Stomach (tissue), 8 donors: ENCODE measurements at regions not wholly inside any gene's neighbourhood (a gene's known extent, or its start where the extent isn't known, plus 50 kb on each side); places are given as distances from the start of the nearest gene placed in this dataset.
A peak's percentile ranks its signal among the peaks of the same experiment; 100 is the strongest.

ENCODE experiments used
- DNase-seq, 2 donors: peaks; one replicate each; pipeline versions ENCODE4 v3.0.0 to v3.0.0-alpha.2; 2013 to 2019
- H3K27ac ChIP-seq, 5 donors: fragments of 200-600 bp in 4 of 5; sonication (generic) in 4 of 5; one replicate each; pipeline ENCODE4 v1.5.1; 2013 to 2019; ENCODE audit warnings: mild to moderate bottlenecking in 1 of 5, moderate library complexity in 1 of 5
- H3K27me3 ChIP-seq, 3 donors: fragments of 200-600 bp; sonication (generic); one replicate each; pipeline ENCODE4 v1.5.1; 2017 to 2019; ENCODE audit warnings: mixed run types in 1 of 3
- H3K36me3 ChIP-seq, 4 donors: fragments of 200-600 bp; sonication (generic); 1 replicate in 3 of 4; 2 replicates in 1 of 4; pipeline ENCODE4 v1.5.1; 2016 to 2019
- H3K4me1 ChIP-seq, 4 donors: fragments of 200-600 bp; sonication (generic); one replicate each; pipeline ENCODE4 v1.5.1; 2016 to 2019
- H3K4me3 ChIP-seq, 4 donors: fragments of 200-600 bp; sonication (generic) in 3 of 4; one replicate each; pipeline ENCODE4 v1.5.1; 2016 to 2019; ENCODE audit warnings: mild to moderate bottlenecking in 1 of 4
- H3K9me3 ChIP-seq, 4 donors: fragments of 200-600 bp; sonication (generic); one replicate each; pipeline ENCODE4 v1.5.1; 2016 to 2019
- EP300 ChIP-seq: sonication (generic); formaldehyde crosslinking; IDR thresholded peaks from one replicate; pipeline ENCODE4 v1.6.1; 2017; ENCODE audit warnings: antibody characterized with exemption
- POLR2A ChIP-seq, 4 donors: fragments of 450-650 bp; IDR thresholded peaks; one replicate each; pipeline ENCODE4 v1.6.1; 2016; ENCODE audit warnings: antibody characterized with exemption in 4 of 4, control low read depth in 2 of 4, mild to moderate bottlenecking in 1 of 4, moderate library complexity in 1 of 4
- POLR2AphosphoS5 ChIP-seq, 3 donors: sonication (generic); formaldehyde crosslinking; IDR thresholded peaks; one replicate each; pipeline ENCODE4 v1.6.1; 2016; ENCODE audit warnings: antibody characterized with exemption in 3 of 3
- WGBS, 5 donors: extraction: QIAGEN DNeasy Blood & Tissue Kit in 3 of 5; methylation state at CpG; one replicate each; pipeline versions ENCODE4 v1.1.5 to v1.1.7; 2013 to 2018; 5-methylcytosine and 5-hydroxymethylcytosine counted together
- intact Hi-C: fragments of 100-400 bp; cut with DNase I; formaldehyde crosslinking; loops from one replicate; pipeline ENCODE4 v1.15.1; 2023; ENCODE audit warnings: low total_unique reads
- TF ChIP-seq, protein P1 (sequence below), 7 experiments: fragments of 450-650 bp in 4 of 7; fragments of 200-600 bp in 3 of 7; sonication (generic) in 3 of 7; IDR thresholded peaks; one replicate each; pipeline ENCODE4 v1.5.1; 2016 to 2019; ENCODE audit warnings: antibody characterized with exemption in 7 of 7, control low read depth in 2 of 7, mild to moderate bottlenecking in 1 of 7
- donor health status: healthy with polysubstance abuse.
- donor health status: Bipolar disorder and iron deficiency.
- donor health status: healthy.

DNA sequence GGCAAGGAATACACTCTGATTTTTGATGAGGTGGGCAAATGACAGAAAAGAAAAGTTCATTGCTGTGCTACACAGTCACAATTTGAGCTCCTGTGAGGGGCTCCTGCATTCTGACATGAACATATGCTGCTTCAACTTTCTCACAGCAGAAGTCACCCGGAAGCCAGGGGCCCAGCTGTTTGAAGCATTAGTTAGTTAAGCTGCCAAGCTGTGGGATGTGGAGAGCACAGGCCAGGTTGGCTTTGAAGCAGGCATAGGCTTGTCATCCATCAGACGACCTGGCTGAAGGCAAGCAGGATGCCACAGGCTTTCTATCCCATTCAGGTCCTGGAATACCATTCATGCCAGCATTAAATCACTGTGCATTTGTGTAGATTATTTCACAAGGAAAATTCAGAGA lies 63.1 kb downstream of the MTNR1B start:
- Histone ChIP-seq H3K4me1 (no peaks in the 10 kb centered on the region), H3K27me3 (no peaks in the 10 kb centered on the region), H3K4me3 (no peak overlapping the region), H3K9me3 (no peaks in the 10 kb centered on the region), H3K27ac (no peak overlapping the region), H3K36me3 (no peaks in the 10 kb centered on the region)
- no peak for TF ChIP-seq POLR2A (IDR thresholded peaks at IDR 0.05)
- no peak for TF ChIP-seq EP300
- TF ChIP-seq POLR2AphosphoS5 (IDR thresholded peaks at IDR 0.05), result no peak
- TF ChIP-seq, protein P1, sequence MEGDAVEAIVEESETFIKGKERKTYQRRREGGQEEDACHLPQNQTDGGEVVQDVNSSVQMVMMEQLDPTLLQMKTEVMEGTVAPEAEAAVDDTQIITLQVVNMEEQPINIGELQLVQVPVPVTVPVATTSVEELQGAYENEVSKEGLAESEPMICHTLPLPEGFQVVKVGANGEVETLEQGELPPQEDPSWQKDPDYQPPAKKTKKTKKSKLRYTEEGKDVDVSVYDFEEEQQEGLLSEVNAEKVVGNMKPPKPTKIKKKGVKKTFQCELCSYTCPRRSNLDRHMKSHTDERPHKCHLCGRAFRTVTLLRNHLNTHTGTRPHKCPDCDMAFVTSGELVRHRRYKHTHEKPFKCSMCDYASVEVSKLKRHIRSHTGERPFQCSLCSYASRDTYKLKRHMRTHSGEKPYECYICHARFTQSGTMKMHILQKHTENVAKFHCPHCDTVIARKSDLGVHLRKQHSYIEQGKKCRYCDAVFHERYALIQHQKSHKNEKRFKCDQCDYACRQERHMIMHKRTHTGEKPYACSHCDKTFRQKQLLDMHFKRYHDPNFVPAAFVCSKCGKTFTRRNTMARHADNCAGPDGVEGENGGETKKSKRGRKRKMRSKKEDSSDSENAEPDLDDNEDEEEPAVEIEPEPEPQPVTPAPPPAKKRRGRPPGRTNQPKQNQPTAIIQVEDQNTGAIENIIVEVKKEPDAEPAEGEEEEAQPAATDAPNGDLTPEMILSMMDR (IDR thresholded peaks at IDR 0.05), result no peak
- DNase-seq, result no peak
- WGBS, 5 donors, result 28 to 61% (median 52%) methylated on average over 2 of the region's 2 CpGs
- intact Hi-C loops, result no loop called here

DNA sequence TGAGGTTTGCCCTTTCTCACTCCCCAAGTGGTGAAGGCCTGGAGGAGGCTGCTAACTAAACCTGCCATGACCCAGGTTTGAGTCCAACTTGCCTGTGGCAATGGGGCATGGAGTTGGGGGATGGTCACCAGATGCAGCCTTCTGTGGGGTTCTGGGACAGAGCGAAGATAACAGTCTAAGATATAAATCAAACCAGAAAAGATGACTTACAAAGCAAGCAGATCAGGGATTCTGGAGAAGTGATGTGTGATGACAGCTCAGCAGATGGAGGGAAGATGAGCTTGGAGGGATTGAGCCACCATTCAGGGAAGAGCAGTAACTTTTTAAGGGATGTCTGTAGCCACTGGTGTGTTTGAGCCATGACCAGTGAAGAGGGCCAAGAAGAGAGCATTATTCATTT lies 63.6 kb downstream of the MTNR1B start:
- no peak overlapping the region for H3K27ac ChIP-seq
- DNase-seq, result no peak
- H3K4me1 ChIP-seq, result no peaks in the 10 kb centered on the region
- intact Hi-C loops, result no loop called here
- no peaks in the 10 kb centered on the region for H3K36me3 ChIP-seq
- 82 to 97% (median 96%) methylated on average over 1 of the region's 1 CpG for WGBS, 5 donors
- no peak overlapping the region for H3K4me3 ChIP-seq
- TF ChIP-seq POLR2A (IDR thresholded peaks at IDR 0.05), result no peak
- TF ChIP-seq, protein P1 (IDR thresholded peaks at IDR 0.05), result no peak
- TF ChIP-seq EP300, result no peak
- no peak for TF ChIP-seq POLR2AphosphoS5 (IDR thresholded peaks at IDR 0.05)
- H3K27me3 ChIP-seq, result no peaks in the 10 kb centered on the region
- no peaks in the 10 kb centered on the region for H3K9me3 ChIP-seq

DNA sequence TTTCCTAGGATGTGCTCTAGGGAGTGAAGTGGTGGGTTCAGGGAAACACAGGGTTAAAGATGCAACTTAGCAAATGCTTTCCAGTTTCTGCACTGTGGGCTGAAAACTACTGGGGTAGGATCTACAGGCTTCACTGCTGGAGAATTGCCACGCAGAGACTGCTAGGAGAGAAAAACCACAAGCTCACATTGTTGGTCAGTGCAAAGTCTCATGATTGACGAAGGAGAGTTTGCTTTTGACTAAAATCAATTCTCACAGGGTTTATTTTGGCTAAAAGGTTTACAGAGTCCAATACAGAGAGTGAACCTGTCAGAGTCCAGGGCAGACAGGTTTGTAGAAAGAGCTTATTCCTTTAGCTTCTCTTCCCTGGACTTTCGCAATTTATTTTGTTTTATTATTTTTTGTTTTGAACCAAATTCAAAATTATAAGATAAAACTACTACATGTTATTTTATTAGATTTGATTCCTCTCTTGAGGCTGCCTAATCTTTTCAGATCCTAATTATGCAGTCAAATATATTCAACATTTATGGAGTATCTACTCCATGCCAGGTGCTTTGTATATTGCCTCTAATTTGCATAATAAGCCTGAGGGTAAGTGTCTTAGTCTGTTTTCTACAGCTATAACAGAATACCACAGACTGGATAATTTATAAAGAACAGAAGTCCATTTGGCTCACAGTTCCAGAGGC lies 64.7 kb downstream of the MTNR1B start:
- Histone ChIP-seq H3K27ac (peak overlapping the region in 1 of 5 donors; percentile 22), H3K36me3 (no peaks in the 10 kb centered on the region), H3K4me3 (no peak overlapping the region), H3K9me3 (no peaks in the 10 kb centered on the region), H3K27me3 (no peaks in the 10 kb centered on the region), H3K4me1 (no peaks in the 10 kb centered on the region)
- intact Hi-C loops, result no loop called here
- TF ChIP-seq POLR2A (IDR thresholded peaks at IDR 0.05) (no peak), EP300 (no peak), POLR2AphosphoS5 (IDR thresholded peaks at IDR 0.05) (no peak)
- TF ChIP-seq, protein P1 (IDR thresholded peaks at IDR 0.05), result no peak
- peak; percentile 12 to 42 for DNase-seq
- WGBS, 5 donors, result 21 to 41% (median 25%) methylated on average over 3 of the region's 3 CpGs

DNA sequence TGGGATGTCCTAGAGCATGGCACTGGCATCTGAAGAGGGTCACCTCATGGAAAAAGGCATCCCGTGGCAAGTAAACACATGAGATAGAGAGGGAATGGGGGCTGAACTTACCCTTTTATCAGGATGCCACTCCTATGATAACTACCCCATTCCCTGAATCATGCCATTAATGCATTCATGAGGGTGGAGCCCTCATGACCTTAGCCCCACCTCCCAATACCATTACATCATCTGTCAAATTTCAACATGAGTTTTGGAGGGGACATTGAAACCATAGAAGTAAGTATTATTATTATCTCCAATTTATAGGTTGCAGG lies 65.2 kb downstream of the MTNR1B start:
- Histone ChIP-seq H3K9me3 (no peaks in the 10 kb centered on the region), H3K27me3 (no peaks in the 10 kb centered on the region), H3K36me3 (no peaks in the 10 kb centered on the region), H3K4me3 (no peak overlapping the region), H3K27ac (no peak overlapping the region), H3K4me1 (no peaks in the 10 kb centered on the region)
- no peak for TF ChIP-seq POLR2AphosphoS5 (IDR thresholded peaks at IDR 0.05)
- no peak for TF ChIP-seq POLR2A (IDR thresholded peaks at IDR 0.05)
- TF ChIP-seq EP300, result no peak
- TF ChIP-seq, protein P1 (IDR thresholded peaks at IDR 0.05), result no peak
- WGBS, 5 donors, result 26 to 64% (median 42%) methylated on average over 1 of the region's 1 CpG
- no peak for DNase-seq
- intact Hi-C loops, result no loop called here
